NCI-H1092 treated with DMSO at 0.1 percent for 48 hours (cell line): ENCODE measurements at regions not wholly inside any gene's neighbourhood (a gene's known extent, or its start where the extent isn't known, plus 50 kb on each side); places are given as distances from the start of the nearest gene placed in this dataset.
"Not testable (repeated sequence)": the region's sequence is repeated elsewhere in the genome, so short reads cannot be mapped to it uniquely, and the experiment has no call there.

Experiments used
- DNase-seq: peaks from one replicate; lab custom pipeline; 2025; lab: John Stamatoyannopoulos, UW

DNA sequence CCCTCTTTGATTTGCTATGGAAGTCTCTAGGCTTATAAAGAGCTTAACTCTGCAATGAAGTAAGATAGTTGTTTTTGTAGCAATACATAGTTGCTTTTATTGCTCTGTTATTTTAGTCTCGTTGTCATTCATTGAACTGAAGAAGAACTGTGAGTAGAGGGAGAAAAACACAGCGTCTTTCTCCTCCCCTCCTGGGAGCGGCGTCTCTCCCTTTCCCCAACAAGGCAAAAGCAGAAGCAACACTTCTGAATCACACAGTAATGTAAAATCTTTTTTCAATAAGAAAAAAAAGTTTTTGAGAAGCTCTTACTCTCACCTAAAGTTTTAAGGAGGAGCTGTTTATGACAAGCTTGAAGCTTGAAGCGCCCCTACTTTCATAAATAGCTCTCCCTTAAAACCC, 119.3 kb upstream of the SLC7A14 start:
- no peak for DNase-seq

DNA sequence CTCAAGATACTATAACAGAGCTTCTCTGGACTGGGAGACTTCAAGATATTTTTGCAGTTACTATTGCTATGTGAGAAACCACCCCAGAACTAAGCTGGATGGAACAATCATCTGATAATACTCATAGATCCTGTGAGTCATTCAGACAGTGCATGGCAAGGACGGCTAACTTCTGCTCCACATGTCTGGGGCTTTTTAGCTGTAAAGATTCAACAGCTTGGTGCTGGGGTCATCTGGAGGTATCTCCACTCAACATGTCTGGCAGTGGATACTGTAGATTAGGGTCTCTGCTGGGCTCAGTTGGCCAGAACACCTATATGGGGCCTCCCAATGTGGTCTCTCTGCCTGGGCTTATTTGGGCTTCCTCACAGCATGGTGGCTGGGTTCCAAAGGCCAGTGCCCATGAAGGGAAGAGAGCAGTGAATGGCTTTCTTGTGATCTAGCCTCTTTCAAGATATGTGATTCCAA, 117.3 kb upstream of the SLC7A14 start:
- no peak for DNase-seq

DNA sequence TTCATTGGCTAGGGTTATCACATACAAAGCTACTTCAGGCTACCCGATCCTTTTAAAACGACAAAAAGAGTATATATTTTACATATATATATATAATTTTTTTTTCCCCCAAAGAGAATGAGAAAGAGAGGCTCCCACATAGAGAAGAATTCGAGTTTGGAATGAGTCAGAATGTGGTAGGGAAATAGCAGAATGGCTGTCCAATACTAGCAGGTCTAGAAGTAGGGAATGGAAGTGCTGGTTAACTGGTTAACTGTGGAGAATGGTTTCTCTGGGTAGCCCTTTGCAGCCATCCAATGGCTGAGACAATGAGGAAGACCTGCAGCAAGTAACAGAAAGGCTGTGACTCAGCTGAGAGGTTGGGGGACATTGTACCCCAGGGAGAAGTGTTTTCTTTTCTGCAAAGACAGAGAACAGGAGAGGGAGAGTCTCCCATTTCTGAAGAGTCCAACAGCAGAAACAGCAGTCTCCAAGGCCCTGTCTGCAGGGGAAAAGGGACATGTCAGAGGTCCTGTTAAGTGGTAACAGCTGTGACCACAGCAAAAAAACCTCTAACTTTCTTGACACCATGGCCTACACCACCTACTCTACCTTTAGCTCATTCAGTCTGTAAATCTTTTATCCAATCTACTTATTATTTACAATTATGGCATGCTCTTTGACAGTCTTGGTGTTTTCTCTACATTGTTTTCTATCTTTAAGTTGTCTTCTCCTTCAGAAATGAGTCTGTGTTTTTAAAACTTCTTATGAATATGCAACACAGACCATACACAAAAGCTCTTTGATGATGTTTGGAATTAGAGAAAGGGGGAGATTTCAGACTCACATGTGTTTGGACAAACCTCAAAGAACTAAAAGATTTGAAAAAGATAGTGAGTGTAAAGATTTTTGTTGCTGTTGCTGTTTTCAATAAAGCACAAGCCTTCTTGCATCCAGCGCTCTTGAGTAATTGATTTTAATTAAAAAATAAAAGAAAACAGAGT, 116.1 kb upstream of the SLC7A14 start:
- no peak for DNase-seq

DNA sequence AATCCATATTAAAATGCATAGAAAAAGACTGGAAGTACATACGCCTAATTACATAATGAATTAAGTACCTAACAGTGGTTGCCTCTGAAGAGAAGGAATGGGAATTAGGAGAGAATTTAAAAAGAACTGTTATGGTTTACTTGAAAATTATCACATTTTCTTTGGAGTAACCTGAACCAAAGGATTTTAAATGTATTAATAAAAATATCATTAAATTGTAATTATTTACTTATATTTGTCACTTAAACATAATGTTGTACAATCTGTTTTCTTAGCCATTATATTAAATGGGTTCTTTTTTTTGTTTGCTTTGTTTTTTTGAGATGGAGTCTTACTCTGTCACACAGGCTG, 114.2 kb upstream of the SLC7A14 start:
- no peak for DNase-seq

DNA sequence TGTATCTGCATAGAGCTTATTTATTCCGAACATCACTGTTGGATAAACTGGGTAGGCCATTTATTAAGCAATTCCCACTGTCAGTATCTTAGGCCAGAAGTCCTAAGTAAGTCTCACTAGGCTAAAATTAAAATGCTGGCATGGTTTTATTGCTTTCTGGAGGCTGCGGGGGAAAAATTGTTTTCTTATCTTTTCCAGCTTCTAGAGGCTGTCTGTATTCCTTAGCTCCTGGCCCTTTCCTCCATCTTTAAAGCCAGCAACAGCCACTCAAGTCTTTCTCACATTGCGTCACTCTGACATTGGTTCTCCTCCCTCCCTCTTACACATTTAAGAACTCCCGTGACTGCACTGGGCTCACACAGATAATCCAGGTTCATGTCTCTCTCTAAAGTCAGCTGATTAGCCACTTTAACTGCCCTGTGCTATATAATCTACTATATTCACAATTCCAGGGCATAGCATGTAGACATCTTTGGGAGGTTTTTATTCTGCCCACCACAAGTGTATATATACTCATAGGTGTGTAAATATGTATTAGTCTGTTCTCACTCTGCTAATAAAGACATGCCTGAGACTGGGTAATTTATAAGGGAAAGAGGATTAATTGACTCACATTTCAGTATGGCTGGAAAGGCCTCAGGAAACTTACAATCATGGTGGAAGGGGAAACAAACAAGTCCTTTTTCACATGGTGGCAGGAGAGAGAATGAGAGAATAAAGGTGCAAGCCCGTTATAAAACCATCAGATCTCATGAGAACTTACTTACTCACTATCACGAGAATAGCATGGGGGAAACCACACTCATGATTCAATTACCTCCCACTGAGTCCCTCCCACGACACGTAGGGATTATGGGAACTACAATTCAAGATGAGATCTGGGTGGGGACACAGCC, 113.5 kb upstream of the SLC7A14 start:
- DNase-seq: no peak

DNA sequence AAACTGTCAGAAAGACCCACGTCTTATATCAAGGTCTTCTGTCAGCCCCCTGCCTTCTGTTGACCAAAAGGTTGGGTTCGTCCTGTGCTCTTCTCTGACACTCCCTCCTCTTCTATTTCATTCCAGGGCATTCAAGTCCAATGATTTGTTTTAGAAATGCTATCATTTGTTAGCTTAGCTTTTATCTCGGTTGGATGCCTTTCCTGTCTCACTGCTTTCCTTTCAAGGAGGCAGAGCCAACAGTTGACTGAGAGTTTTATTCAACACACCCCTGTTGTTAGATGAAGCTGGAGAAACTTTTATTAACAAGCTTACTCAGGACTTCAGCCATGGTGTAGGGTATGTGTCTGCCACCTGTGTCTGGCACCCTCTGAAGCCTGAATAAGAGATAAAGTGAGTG, 112.0 kb upstream of the SLC7A14 start:
- DNase-seq: no peak

DNA sequence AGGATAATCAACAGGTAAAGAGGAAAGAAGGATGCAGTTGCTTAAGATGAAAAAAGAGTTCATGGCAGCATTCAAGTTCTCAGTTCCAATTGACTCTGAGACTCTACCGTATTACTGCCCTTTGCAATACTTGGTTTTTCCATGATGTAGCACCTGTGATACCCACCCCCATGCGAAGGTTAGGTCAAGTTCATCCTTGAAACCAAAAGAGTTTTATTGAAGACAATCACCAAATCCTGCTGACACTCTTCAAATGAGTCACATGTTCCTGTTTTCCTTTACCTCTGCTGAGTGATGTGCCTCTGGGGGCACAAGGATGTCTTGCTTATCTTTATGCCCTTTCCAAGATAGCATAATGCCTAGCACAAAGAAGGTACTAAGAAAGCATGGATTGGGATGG, 111.3 kb upstream of the SLC7A14 start:
- DNase-seq: no peak

DNA sequence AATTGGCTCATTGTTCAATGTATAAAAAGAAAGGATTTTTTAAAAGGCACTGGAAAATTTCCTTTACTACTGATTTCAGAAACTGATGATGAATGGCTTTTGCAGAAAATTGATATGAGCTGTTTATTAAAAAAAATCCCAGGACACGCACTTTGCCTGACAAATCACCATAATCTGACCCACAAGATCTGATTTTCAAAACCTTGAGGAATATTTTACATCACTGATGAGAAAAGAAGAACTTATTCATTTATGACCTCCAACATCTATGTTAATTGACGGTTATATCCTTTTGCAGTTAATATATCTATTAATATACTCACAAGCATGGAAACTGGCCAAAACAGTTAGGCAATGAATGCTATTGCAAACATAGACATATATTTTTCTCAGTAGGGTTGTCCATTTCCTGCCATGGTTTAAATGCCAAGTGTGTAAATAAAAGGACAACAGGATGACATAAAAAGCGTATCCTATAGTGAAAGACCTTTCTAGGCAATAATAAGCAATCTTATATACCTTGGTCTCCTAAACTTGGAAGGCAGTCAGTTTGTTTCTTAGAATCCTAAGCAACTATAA, 109.7 kb upstream of the SLC7A14 start:
- no peak for DNase-seq

DNA sequence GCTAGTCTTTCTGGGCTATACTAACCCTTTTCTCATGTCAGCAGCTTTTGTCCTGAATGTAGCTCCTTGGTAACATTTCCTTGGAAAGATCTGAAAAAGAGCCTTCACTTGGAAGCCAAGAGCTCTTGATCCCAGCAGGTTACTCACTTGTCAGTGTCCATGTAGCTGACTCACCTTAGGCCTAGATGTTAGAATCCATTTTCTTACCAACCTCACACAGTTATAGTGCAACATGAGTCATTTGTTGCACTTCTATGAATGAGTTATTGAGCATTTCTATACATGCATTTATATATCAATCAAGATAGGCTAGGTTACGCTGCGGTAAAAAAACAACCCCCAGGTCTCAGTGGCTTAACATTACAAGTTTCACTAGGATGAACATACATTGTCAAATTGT, 106.8 kb upstream of the SLC7A14 start:
- no peak for DNase-seq

GRCh38 chr3:170690661-170690981, 104.7 kb upstream of the SLC7A14 start:
- DNase-seq: no peak

GRCh38 chr3:170689893-170690660, 104.2 kb upstream of the SLC7A14 start:
- DNase-seq: peak; percentile 31

DNA sequence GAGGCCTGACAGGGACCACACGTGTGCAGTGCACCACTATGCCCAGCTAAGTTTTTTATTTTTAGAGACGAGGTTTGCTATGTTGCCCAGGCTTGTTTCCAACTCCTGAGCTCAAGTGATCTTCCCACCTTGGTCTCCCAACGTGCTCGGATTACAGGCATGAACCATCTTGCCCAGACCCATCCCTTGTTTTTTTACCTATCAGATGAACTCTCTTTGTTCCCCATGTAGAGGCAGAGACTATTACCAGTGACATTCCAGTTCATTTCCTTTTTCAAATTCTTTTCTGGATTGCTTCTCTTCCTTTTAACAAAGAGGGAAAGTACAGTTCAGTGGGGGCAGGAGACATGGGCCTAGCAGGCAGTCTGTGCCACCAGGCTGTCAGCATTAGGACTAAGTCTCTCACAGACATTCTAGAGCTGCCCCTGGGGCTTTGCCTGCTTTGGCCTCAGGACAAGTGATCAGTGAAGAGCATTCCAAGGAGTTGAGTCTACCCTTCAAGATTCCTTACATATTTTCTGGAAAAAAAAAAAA, 103.5 kb upstream of the SLC7A14 start:
- DNase-seq: no peak

GRCh38 chr3:170688222-170688621, 102.3 kb upstream of the SLC7A14 start:
- DNase-seq: not testable (repeated sequence)

DNA sequence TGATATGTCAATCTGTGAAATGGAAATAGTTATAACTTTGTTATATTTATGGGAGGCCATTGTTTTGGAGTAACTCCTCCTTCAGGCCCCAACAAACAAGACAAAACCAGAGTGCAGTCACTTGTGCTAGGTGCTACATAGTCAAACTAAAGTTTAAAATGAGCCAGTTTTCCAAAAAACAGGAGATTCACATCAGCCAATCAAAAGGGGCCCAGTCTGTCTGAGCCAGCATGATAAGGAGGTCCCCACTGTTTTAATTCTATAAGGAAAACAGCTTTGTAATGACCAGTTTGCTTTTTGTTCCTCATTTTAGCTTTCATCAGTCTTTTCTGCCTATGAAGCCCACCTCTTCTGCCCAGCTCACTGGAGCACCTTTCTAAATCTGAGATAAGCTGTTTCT, 94.7 kb upstream of the SLC7A14 start:
- DNase-seq: no peak

GRCh38 chr3:170679190-170679589, 93.3 kb upstream of the SLC7A14 start:
- no peak for DNase-seq

GRCh38 chr3:170670504-170670903, 84.6 kb upstream of the SLC7A14 start:
- DNase-seq: no peak

- DNase-seq: not testable (repeated sequence)
Observed at GRCh38 chr3:170662986-170663385, 77.1 kb upstream of the SLC7A14 start.

- no peak for DNase-seq
Observed at GRCh38 chr3:170660139-170660538, 74.3 kb upstream of the SLC7A14 start.

GRCh38 chr3:170657312-170657711, 71.4 kb upstream of the SLC7A14 start:
- DNase-seq: no peak

DNA sequence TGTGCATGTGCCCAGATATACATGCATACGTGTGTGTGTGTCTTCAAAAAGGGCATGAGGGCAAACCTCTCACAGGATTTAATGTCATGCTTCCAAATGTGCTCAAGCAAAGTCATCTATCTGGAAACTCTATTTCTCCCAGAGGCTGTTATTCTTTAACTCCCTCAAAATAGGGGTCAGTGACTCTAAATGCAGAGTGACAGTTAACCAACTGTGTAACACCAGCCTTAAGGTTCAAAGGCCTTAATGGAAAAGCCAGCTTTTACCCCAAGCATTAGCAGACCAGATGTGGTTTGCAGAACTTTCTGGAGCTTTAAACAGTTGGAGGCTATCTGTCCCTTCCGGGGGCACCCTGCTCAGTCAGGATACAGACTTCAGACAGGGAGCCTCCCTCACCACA, 70.4 kb upstream of the SLC7A14 start:
- DNase-seq: no peak

DNA sequence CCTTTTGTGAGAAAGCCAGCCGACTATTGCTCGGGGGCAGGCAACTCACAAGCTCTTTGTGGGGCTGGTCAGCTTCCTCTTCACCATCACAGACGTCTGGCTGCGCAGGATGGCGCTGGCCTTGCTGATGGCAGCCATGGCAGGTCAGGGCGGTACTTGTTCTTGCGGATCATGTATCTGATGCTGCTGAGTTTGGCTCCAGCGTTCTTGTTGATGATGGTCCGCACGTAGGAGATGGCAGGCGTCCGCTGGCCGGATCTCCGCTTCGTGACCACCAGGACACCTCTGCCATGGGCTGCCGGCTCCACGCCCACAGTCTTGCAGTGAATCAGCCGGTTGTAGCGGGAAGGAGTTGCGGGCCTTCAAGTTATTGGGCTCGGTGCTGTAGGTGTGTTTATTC, 67.9 kb upstream of the SLC7A14 start:
- DNase-seq: no peak
